ENCODE measurements at regions not wholly inside any gene's neighbourhood (a gene's known extent, or its start where the extent isn't known, plus 50 kb on each side); places are given as distances from the start of the nearest gene placed in this dataset.

GRCh38 chr18:27312153-27312552 is 127.0 kb upstream of the CHST9 start:
- H3K9ac ChIP-seq (ENCODE audit: low read length) = no peak overlapping the region
- no peak overlapping the region for H3K4me3 ChIP-seq (replicated peaks in 1 of 2; ENCODE audit: low read depth in 1 of 2, low read length in 2 of 2)
- no peaks in the 10 kb centered on the region for H3K36me3 ChIP-seq (ENCODE audit: control insufficient read depth in 1 of 2, insufficient read depth in 2 of 2, low read length in 2 of 2)
- ChIA-PET POLR2A (no interaction called here), RAD21 (ENCODE audit: low non-redundant PET in 1 of 2, low total read pairs in 2 of 2, uncharacterized antibody in 2 of 2, unreplicated experiment in 2 of 2) (no interaction called here), CTCF (no interaction called here)
- H3K27me3 ChIP-seq (ENCODE audit: insufficient read depth, low read length) = no peaks in the 10 kb centered on the region
- no peaks in the 10 kb centered on the region for H4K20me1 ChIP-seq (ENCODE audit: insufficient read depth)
- H3K9me3 ChIP-seq (ENCODE audit: control insufficient read depth in 1 of 2, insufficient read depth in 1 of 2, low read depth in 1 of 2, low read length in 2 of 2) = no peaks in the 10 kb centered on the region
- TF ChIP-seq EGR1 (IDR thresholded peaks at IDR 0.05; ENCODE audit: low read depth) = no peak
- TF ChIP-seq, protein P1, sequence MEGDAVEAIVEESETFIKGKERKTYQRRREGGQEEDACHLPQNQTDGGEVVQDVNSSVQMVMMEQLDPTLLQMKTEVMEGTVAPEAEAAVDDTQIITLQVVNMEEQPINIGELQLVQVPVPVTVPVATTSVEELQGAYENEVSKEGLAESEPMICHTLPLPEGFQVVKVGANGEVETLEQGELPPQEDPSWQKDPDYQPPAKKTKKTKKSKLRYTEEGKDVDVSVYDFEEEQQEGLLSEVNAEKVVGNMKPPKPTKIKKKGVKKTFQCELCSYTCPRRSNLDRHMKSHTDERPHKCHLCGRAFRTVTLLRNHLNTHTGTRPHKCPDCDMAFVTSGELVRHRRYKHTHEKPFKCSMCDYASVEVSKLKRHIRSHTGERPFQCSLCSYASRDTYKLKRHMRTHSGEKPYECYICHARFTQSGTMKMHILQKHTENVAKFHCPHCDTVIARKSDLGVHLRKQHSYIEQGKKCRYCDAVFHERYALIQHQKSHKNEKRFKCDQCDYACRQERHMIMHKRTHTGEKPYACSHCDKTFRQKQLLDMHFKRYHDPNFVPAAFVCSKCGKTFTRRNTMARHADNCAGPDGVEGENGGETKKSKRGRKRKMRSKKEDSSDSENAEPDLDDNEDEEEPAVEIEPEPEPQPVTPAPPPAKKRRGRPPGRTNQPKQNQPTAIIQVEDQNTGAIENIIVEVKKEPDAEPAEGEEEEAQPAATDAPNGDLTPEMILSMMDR (IDR thresholded peaks at IDR 0.05 in 2 of 3, conservative IDR thresholded peaks at IDR 0.05 in 1 of 3; ENCODE audit: borderline replicate concordance in 1 of 3, insufficient read depth in 1 of 3, low read depth in 2 of 3, low read length in 2 of 3) = no peak
- TF ChIP-seq ZFX (IDR thresholded peaks at IDR 0.05) = no peak
- TF ChIP-seq JUND (IDR thresholded peaks at IDR 0.05) = no peak
- no peak for TF ChIP-seq CEBPB (IDR thresholded peaks at IDR 0.05; ENCODE audit: low read depth)
- TF ChIP-seq CBX3 (IDR thresholded peaks at IDR 0.05; ENCODE audit: low read depth) = no peak
- no peak for TF ChIP-seq POLR2AphosphoS5 (IDR thresholded peaks at IDR 0.05; ENCODE audit: low read depth, low read length)
- TF ChIP-seq, protein P2, sequence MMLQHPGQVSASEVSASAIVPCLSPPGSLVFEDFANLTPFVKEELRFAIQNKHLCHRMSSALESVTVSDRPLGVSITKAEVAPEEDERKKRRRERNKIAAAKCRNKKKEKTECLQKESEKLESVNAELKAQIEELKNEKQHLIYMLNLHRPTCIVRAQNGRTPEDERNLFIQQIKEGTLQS (IDR thresholded peaks at IDR 0.05) = no peak
- TF ChIP-seq ZNF274 (IDR thresholded peaks at IDR 0.05; ENCODE audit: low read depth, low read length) = no peak
- no peak for TF ChIP-seq ELF1 (IDR thresholded peaks at IDR 0.05; ENCODE audit: borderline replicate concordance, low read depth)
- TF ChIP-seq, protein P3, sequence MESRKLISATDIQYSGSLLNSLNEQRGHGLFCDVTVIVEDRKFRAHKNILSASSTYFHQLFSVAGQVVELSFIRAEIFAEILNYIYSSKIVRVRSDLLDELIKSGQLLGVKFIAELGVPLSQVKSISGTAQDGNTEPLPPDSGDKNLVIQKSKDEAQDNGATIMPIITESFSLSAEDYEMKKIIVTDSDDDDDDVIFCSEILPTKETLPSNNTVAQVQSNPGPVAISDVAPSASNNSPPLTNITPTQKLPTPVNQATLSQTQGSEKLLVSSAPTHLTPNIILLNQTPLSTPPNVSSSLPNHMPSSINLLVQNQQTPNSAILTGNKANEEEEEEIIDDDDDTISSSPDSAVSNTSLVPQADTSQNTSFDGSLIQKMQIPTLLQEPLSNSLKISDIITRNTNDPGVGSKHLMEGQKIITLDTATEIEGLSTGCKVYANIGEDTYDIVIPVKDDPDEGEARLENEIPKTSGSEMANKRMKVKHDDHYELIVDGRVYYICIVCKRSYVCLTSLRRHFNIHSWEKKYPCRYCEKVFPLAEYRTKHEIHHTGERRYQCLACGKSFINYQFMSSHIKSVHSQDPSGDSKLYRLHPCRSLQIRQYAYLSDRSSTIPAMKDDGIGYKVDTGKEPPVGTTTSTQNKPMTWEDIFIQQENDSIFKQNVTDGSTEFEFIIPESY (IDR thresholded peaks at IDR 0.05; ENCODE audit: extremely low read depth, insufficient replicate concordance, low read length) = no peak
- no peaks in the 10 kb centered on the region for H3K4me1 ChIP-seq (ENCODE audit: control insufficient read depth in 1 of 2, insufficient read depth in 2 of 2, low read length in 2 of 2)
- no peak overlapping the region for H3K27ac ChIP-seq (ENCODE audit: low read depth, low read length)
- intact Hi-C loops (cut with micrococcal nuclease) = no loop called here
- no peak overlapping the region for H2AFZ ChIP-seq (ENCODE audit: low read depth, low read length, poor library complexity, severe bottlenecking)
- no peaks in the 10 kb centered on the region for H3K9me2 ChIP-seq (ENCODE audit: insufficient read depth)
- no peak for ATAC-seq
- no peak overlapping the region for H3K4me2 ChIP-seq (ENCODE audit: low read length)
- no TSS peak for BruUV-seq (replicated peaks)
- no peaks in the 10 kb centered on the region for H3K79me2 ChIP-seq (ENCODE audit: insufficient read depth, low read length)
- no peak for DNase-seq (ENCODE audit: low read depth, low spot score)

Data from HCT116 (cell line).